Endothelial cell of umbilical vein (primary cell): ENCODE measurements at regions not wholly inside any gene's neighbourhood (a gene's known extent, or its start where the extent isn't known, plus 50 kb on each side); places are given as distances from the start of the nearest gene placed in this dataset.

Source experiments
- BruUV-seq: library from RNA; stranded (reverse); fragments of 400-500 nt; replicated peaks from 2 replicates; lab custom pipeline; 2021; lab: Mats Ljungman, UMichigan
- CTCF ChIA-PET: fragments of 300-600, 350-600 bp; sonication (Branson Sonifier 250); formaldehyde crosslinking; loops from one replicate; lab custom pipeline; 2021; ENCODE audit warnings: antibody characterized with exemption, inconsistent platforms; lab: Charles Lee
- POLR2A ChIA-PET: fragments of 300-600, 350-600 bp; sonication (Branson Sonifier 250); formaldehyde crosslinking; loops from one replicate; lab custom pipeline; 2021; ENCODE audit warnings: antibody characterized with exemption, inconsistent platforms; lab: Charles Lee
- DNase-seq: peaks from one replicate; pipeline ENCODE4 v3.0.0-alpha.2; 2011; ENCODE audit warnings: low read depth, low spot score
- FAIRE-seq: peaks from 2 replicates; lab custom pipeline; 2011; peaks lifted over from hg19 to GRCh38; lab: Jason Lieb, UNC
- H2AFZ ChIP-seq: 2 replicates; pipeline ENCODE4 v1.6.0; 2012; ENCODE audit warnings: low read depth, low read length, control low read depth, inconsistent platforms
- H3K27ac ChIP-seq: 2 replicates; pipeline ENCODE4 v1.5.1; 2011; ENCODE audit warnings: low read depth, mild to moderate bottlenecking, control low read depth, low read length, moderate library complexity; ENCODE audit not compliant: insufficient read depth
- H3K27me3 ChIP-seq, 2 experiments: 2 replicates each; pipeline versions ENCODE4 v1.6.0 to v1.6.1; 2011; ENCODE audit warnings: low read length in 2 of 2, mixed read lengths in 1 of 2; ENCODE audit not compliant: control insufficient read depth in 2 of 2, insufficient read depth in 2 of 2
- H3K36me3 ChIP-seq, 2 experiments: 2 replicates in 1 of 2; 3 replicates in 1 of 2; pipeline ENCODE4 v1.5.1; 2011; ENCODE audit warnings: low read length in 2 of 2, mild to moderate bottlenecking in 1 of 2, moderate library complexity in 1 of 2; ENCODE audit not compliant: control insufficient read depth in 2 of 2, insufficient read depth in 2 of 2; ENCODE audit errors: extremely low read depth in 1 of 2
- H3K4me1 ChIP-seq: 3 replicates; pipeline ENCODE4 v1.5.1; 2011; ENCODE audit warnings: mild to moderate bottlenecking, low read length; ENCODE audit not compliant: control insufficient read depth, insufficient read depth; ENCODE audit errors: extremely low read depth
- H3K4me2 ChIP-seq: 2 replicates; pipeline ENCODE4 v1.6.1; 2011; ENCODE audit warnings: low read length, control low read depth, mixed read lengths; ENCODE audit not compliant: insufficient read depth
- H3K4me3 ChIP-seq, 3 experiments: fragments of 200-600 bp in 1 of 3; sonication (generic), shearing (Covaris generic) in 1 of 3; replicated peaks in 1 of 3; 2 replicates each; pipeline ENCODE4 v1.5.1; 2011 to 2016; ENCODE audit warnings: control low read depth in 3 of 3, low read length in 3 of 3, mild to moderate bottlenecking in 2 of 3, inconsistent platforms in 1 of 3, low read depth in 1 of 3, moderate library complexity in 1 of 3; ENCODE audit not compliant: insufficient read depth in 1 of 3
- H3K79me2 ChIP-seq: 2 replicates; pipeline ENCODE4 v1.6.0; 2012; ENCODE audit warnings: low read length, inconsistent platforms; ENCODE audit not compliant: control insufficient read depth, insufficient read depth
- H3K9ac ChIP-seq: replicated peaks from 2 replicates; pipeline ENCODE3; 2011; ENCODE audit warnings: low read length, control low read depth; ENCODE audit not compliant: insufficient read depth; ENCODE audit errors: extremely low read depth
- H3K9me1 ChIP-seq: replicated peaks from 3 replicates; pipeline ENCODE4 v1.6.0; 2011; ENCODE audit warnings: mild to moderate bottlenecking, low read length; ENCODE audit not compliant: control insufficient read depth, insufficient read depth; ENCODE audit errors: extremely low read depth
- H3K9me3 ChIP-seq: replicated peaks from 2 replicates; pipeline ENCODE4 v1.5.1; 2012; ENCODE audit warnings: low read length, inconsistent platforms; ENCODE audit not compliant: control insufficient read depth, insufficient read depth
- H4K20me1 ChIP-seq: replicated peaks from 2 replicates; pipeline ENCODE3; 2011; ENCODE audit warnings: mild to moderate bottlenecking, low read length; ENCODE audit not compliant: control insufficient read depth, insufficient read depth; ENCODE audit errors: extremely low read depth
- CTCF ChIP-seq, 2 donors: IDR thresholded peaks; 1 replicate in 1 of 2; 2 replicates in 1 of 2; pipeline ENCODE4 v1.5.1; 2011; ENCODE audit warnings: low read length in 2 of 2, mild to moderate bottlenecking in 2 of 2, moderate library complexity in 2 of 2, control low read depth in 1 of 2, inconsistent platforms in 1 of 2, low read depth in 1 of 2; ENCODE audit not compliant: insufficient read depth in 1 of 2; ENCODE audit errors: extremely low read depth in 1 of 2
- POLR2AphosphoS5 ChIP-seq: IDR thresholded peaks from 2 replicates; pipeline ENCODE4 v1.6.1; 2012; ENCODE audit warnings: low read depth, mild to moderate bottlenecking, control low read depth, low read length, moderate library complexity; ENCODE audit not compliant: insufficient read depth
- dilution Hi-C: fragments of 300-500 bp; cut with MboI; formaldehyde crosslinking; loops from one replicate; pipeline ENCODE4 v1.15.0; 2019; ENCODE audit warnings: low sequenced_read_pairs; ENCODE audit not compliant: extremely low pct_ligation_motif_present
- intact Hi-C: fragments of 100-400 bp; cut with micrococcal nuclease; formaldehyde crosslinking; loops from one replicate; pipeline ENCODE4 v1.10.0; 2022

GRCh38 chr18:24600076-24600654 is 139.7 kb downstream of the HRH4 start:
- POLR2A ChIA-PET: interaction anchor here (0.6 kb wide), 1 partner anchor 634 kb away, joined by 8 read pairs; no protein-coding TSS in a partner anchor
- dilution Hi-C loops: no loop called here

More at GRCh38 chr18:24600076-24600654, 139.7 kb downstream of the HRH4 start:
- intact Hi-C loops: loop anchor here (1.0 to 10.0 kb wide), 8 partner anchors 55 to 1296 kb away; partner anchors contain the start of gene ZNF521
- peaks cover 23 to 27% of the 10 kb centered on the region in 2 experiments for H3K27me3 ChIP-seq
- BruUV-seq: no TSS peak
- H3K9me1 ChIP-seq: no peaks in the 10 kb centered on the region
- no peak overlapping the region for H3K9ac ChIP-seq
- FAIRE-seq (peak; percentile 83), DNase-seq (peak; percentile 76)
- H3K4me2 ChIP-seq: no peak overlapping the region
- TF ChIP-seq POLR2AphosphoS5: no peak
- peak; percentile 42 to 54 for TF ChIP-seq CTCF (IDR thresholded peaks at IDR 0.05; ENCODE audit: extremely low read depth in 1 of 2, insufficient read depth in 1 of 2, low read depth in 1 of 2, low read length in 2 of 2)
- H3K27ac ChIP-seq: no peak overlapping the region
- no peak overlapping the region for H2AFZ ChIP-seq
- CTCF ChIA-PET: interaction anchor here (1.0 to 8.1 kb wide), 9 partner anchors 9 to 1297 kb away, joined by 3 to 71 read pairs (median 5); no protein-coding TSS in a partner anchor
- H3K4me1 ChIP-seq: no peaks in the 10 kb centered on the region
- H4K20me1 ChIP-seq: no peaks in the 10 kb centered on the region
- no peaks in the 10 kb centered on the region for H3K79me2 ChIP-seq
- no peak overlapping the region for H3K4me3 ChIP-seq
- no peaks in the 10 kb centered on the region for H3K36me3 ChIP-seq
- no peaks in the 10 kb centered on the region for H3K9me3 ChIP-seq
